ENCODE measurements at regions not wholly inside any gene's neighbourhood (a gene's known extent, or its start where the extent isn't known, plus 50 kb on each side); places are given as distances from the start of the nearest gene placed in this dataset.

GRCh38 chr12:91923864-91924263 lies 221.8 kb downstream of the BTG1 start:
- TF ChIP-seq, protein P1, sequence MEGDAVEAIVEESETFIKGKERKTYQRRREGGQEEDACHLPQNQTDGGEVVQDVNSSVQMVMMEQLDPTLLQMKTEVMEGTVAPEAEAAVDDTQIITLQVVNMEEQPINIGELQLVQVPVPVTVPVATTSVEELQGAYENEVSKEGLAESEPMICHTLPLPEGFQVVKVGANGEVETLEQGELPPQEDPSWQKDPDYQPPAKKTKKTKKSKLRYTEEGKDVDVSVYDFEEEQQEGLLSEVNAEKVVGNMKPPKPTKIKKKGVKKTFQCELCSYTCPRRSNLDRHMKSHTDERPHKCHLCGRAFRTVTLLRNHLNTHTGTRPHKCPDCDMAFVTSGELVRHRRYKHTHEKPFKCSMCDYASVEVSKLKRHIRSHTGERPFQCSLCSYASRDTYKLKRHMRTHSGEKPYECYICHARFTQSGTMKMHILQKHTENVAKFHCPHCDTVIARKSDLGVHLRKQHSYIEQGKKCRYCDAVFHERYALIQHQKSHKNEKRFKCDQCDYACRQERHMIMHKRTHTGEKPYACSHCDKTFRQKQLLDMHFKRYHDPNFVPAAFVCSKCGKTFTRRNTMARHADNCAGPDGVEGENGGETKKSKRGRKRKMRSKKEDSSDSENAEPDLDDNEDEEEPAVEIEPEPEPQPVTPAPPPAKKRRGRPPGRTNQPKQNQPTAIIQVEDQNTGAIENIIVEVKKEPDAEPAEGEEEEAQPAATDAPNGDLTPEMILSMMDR (IDR thresholded peaks at IDR 0.05) = no peak
- TF ChIP-seq REST (IDR thresholded peaks at IDR 0.05; ENCODE audit: insufficient read depth in 1 of 2, low read depth in 2 of 2, low read length in 1 of 2) = no peak
- no peak for TF ChIP-seq POLR2AphosphoS5 (IDR thresholded peaks at IDR 0.05; ENCODE audit: low read depth, low read length)
- TF ChIP-seq SIN3A (IDR thresholded peaks at IDR 0.05; ENCODE audit: borderline replicate concordance, insufficient read depth, low read depth, low read length) = no peak
